SK-N-SH treated with all-trans-retinoic acid at 6 μM for 48 hours (cell line): ENCODE measurements at regions not wholly inside any gene's neighbourhood (a gene's known extent, or its start where the extent isn't known, plus 50 kb on each side); places are given as distances from the start of the nearest gene placed in this dataset.

Source experiments
- ATAC-seq: fragments of 200-7000 bp; cut with Tn5 transposase; 3 replicates; pipeline ENCODE4 v1.9.1; 2020; ENCODE audit warnings: mild to moderate bottlenecking, moderate library complexity
- ARNTL ChIP-seq: fragments of 450-650 bp; formaldehyde crosslinking; IDR thresholded peaks from 2 replicates; pipeline ENCODE4 v1.5.0; 2020; ENCODE audit warnings: low read depth, mild to moderate bottlenecking, moderate library complexity, borderline replicate concordance
- BACH2 ChIP-seq: fragments of 250-450 bp; sonication (Bioruptor Pico); IDR thresholded peaks from 2 replicates; pipeline ENCODE4 v1.9.0; 2021; ENCODE audit warnings: mild to moderate bottlenecking, borderline replicate concordance
- CSDC2 ChIP-seq: fragments of 250-450 bp; sonication (Bioruptor Pico); IDR thresholded peaks from 2 replicates; pipeline ENCODE4 v1.5.0; 2020; ENCODE audit warnings: mild to moderate bottlenecking, moderate library complexity
- CSRNP3 ChIP-seq: fragments of 250-450 bp; sonication (Bioruptor Pico); IDR thresholded peaks from 2 replicates; pipeline ENCODE4 v1.5.1; 2021; ENCODE audit warnings: mild to moderate bottlenecking, moderate library complexity
- ESRRG ChIP-seq: fragments of 250-450 bp; sonication (Bioruptor Pico); IDR thresholded peaks from 2 replicates; pipeline ENCODE4 v1.6.1; 2021; ENCODE audit warnings: mild to moderate bottlenecking
- GLIS3 ChIP-seq: fragments of 250-450 bp; sonication (Bioruptor Pico); IDR thresholded peaks from 2 replicates; pipeline ENCODE4 v1.5.0; 2020; ENCODE audit warnings: mild to moderate bottlenecking, moderate library complexity
- ISL1 ChIP-seq: fragments of 250-450 bp; sonication (Bioruptor Pico); IDR thresholded peaks from 2 replicates; pipeline ENCODE4 v2.1.2; 2022; ENCODE audit warnings: mild to moderate bottlenecking, moderate library complexity
- OSR1 ChIP-seq: fragments of 250-450 bp; sonication (Bioruptor Pico); IDR thresholded peaks from 2 replicates; pipeline ENCODE4 v1.8.0; 2022; ENCODE audit warnings: moderate library complexity, mild to moderate bottlenecking, inconsistent platforms
- PPARA ChIP-seq: fragments of 250-450 bp; sonication (Bioruptor Pico); IDR thresholded peaks from 2 replicates; pipeline ENCODE4 v1.5.0; 2020; ENCODE audit warnings: mild to moderate bottlenecking, borderline replicate concordance
- RARB ChIP-seq: fragments of 250-450 bp; sonication (Bioruptor Pico); IDR thresholded peaks from 2 replicates; pipeline ENCODE4 v1.8.0; 2021; ENCODE audit warnings: mild to moderate bottlenecking, moderate library complexity
- SNAI2 ChIP-seq: fragments of 250-450 bp; sonication (Bioruptor Pico); IDR thresholded peaks from 2 replicates; pipeline ENCODE4 v1.5.0; 2020; ENCODE audit warnings: mild to moderate bottlenecking, moderate library complexity
- TCF4 ChIP-seq: fragments of 250-450 bp; sonication (Bioruptor Pico); IDR thresholded peaks from 2 replicates; pipeline ENCODE4 v1.8.0; 2021; ENCODE audit warnings: mild to moderate bottlenecking, moderate library complexity, borderline replicate concordance
- TSHZ2 ChIP-seq: fragments of 250-450 bp; sonication (Bioruptor Pico); IDR thresholded peaks from 2 replicates; pipeline ENCODE4 v1.5.0; 2020; ENCODE audit warnings: mild to moderate bottlenecking, moderate library complexity
- ZC3H10 ChIP-seq: fragments of 250-450 bp; sonication (Bioruptor Pico); IDR thresholded peaks from 2 replicates; pipeline ENCODE4 v1.5.1; 2021; ENCODE audit warnings: mild to moderate bottlenecking, moderate library complexity
- ZFP3 ChIP-seq: fragments of 250-450 bp; sonication (Bioruptor Pico); IDR thresholded peaks from 2 replicates; pipeline ENCODE4 v1.5.0; 2020; ENCODE audit warnings: mild to moderate bottlenecking, moderate library complexity
- ZFP30 ChIP-seq: fragments of 450-650 bp; formaldehyde crosslinking; IDR thresholded peaks from 2 replicates; pipeline ENCODE4 v1.5.0; 2022; ENCODE audit warnings: mild to moderate bottlenecking, moderate library complexity
- ZNF565 ChIP-seq: fragments of 450-650 bp; formaldehyde crosslinking; conservative IDR thresholded peaks from 2 replicates; pipeline ENCODE4 v1.5.0; 2020; ENCODE audit warnings: low read depth, mild to moderate bottlenecking, moderate library complexity
- ZNF70 ChIP-seq: fragments of 450-650 bp; formaldehyde crosslinking; IDR thresholded peaks from 2 replicates; pipeline ENCODE4 v1.5.0; 2020; ENCODE audit warnings: mild to moderate bottlenecking, moderate library complexity
- ZNF8 ChIP-seq: fragments of 450-650 bp; formaldehyde crosslinking; IDR thresholded peaks from 2 replicates; pipeline ENCODE4 v1.5.0; 2020; ENCODE audit warnings: mild to moderate bottlenecking, moderate library complexity
- TF ChIP-seq, protein P1 (sequence below): fragments of 250-450 bp; sonication (Bioruptor Pico); IDR thresholded peaks from 2 replicates; pipeline ENCODE4 v1.8.0; 2020; ENCODE audit warnings: mild to moderate bottlenecking, moderate library complexity, borderline replicate concordance
- TF ChIP-seq, protein P2 (sequence below): fragments of 250-450 bp; sonication (Bioruptor Pico); IDR thresholded peaks from 2 replicates; pipeline ENCODE4 v1.8.0; 2021; ENCODE audit warnings: low read depth, mild to moderate bottlenecking, moderate library complexity, borderline replicate concordance
- TF ChIP-seq, protein P3 (sequence below): fragments of 250-450 bp; sonication (Bioruptor Pico); IDR thresholded peaks from 2 replicates; pipeline ENCODE4 v1.5.1; 2020; ENCODE audit warnings: low read depth, mild to moderate bottlenecking, moderate library complexity

- no peak for TF ChIP-seq TSHZ2
- no peak for TF ChIP-seq ESRRG (CRISPR knock-in tag)
- TF ChIP-seq, protein P1, sequence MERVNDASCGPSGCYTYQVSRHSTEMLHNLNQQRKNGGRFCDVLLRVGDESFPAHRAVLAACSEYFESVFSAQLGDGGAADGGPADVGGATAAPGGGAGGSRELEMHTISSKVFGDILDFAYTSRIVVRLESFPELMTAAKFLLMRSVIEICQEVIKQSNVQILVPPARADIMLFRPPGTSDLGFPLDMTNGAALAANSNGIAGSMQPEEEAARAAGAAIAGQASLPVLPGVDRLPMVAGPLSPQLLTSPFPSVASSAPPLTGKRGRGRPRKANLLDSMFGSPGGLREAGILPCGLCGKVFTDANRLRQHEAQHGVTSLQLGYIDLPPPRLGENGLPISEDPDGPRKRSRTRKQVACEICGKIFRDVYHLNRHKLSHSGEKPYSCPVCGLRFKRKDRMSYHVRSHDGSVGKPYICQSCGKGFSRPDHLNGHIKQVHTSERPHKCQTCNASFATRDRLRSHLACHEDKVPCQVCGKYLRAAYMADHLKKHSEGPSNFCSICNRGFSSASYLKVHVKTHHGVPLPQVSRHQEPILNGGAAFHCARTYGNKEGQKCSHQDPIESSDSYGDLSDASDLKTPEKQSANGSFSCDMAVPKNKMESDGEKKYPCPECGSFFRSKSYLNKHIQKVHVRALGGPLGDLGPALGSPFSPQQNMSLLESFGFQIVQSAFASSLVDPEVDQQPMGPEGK (CRISPR knock-in tag) = no peak
- TF ChIP-seq ZNF8 (CRISPR knock-in tag) = no peak
- TF ChIP-seq RARB (CRISPR knock-in tag) = no peak
- no peak for TF ChIP-seq ARNTL (CRISPR knock-in tag)
- TF ChIP-seq CSRNP3 (CRISPR knock-in tag) = no peak
- no peak for TF ChIP-seq ZFP30 (CRISPR knock-in tag)
- TF ChIP-seq CSDC2 (CRISPR knock-in tag) = no peak
- no peak for TF ChIP-seq BACH2 (CRISPR knock-in tag)
- TF ChIP-seq, protein P2, sequence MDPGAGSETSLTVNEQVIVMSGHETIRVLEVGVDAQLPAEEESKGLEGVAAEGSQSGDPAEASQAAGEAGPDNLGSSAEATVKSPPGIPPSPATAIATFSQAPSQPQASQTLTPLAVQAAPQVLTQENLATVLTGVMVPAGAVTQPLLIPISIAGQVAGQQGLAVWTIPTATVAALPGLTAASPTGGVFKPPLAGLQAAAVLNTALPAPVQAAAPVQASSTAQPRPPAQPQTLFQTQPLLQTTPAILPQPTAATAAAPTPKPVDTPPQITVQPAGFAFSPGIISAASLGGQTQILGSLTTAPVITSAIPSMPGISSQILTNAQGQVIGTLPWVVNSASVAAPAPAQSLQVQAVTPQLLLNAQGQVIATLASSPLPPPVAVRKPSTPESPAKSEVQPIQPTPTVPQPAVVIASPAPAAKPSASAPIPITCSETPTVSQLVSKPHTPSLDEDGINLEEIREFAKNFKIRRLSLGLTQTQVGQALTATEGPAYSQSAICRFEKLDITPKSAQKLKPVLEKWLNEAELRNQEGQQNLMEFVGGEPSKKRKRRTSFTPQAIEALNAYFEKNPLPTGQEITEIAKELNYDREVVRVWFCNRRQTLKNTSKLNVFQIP (CRISPR knock-in tag) = no peak
- no peak for TF ChIP-seq SNAI2 (CRISPR knock-in tag)
- no peak for TF ChIP-seq ZNF70
- no peak for TF ChIP-seq ZFP3
- TF ChIP-seq, protein P3, sequence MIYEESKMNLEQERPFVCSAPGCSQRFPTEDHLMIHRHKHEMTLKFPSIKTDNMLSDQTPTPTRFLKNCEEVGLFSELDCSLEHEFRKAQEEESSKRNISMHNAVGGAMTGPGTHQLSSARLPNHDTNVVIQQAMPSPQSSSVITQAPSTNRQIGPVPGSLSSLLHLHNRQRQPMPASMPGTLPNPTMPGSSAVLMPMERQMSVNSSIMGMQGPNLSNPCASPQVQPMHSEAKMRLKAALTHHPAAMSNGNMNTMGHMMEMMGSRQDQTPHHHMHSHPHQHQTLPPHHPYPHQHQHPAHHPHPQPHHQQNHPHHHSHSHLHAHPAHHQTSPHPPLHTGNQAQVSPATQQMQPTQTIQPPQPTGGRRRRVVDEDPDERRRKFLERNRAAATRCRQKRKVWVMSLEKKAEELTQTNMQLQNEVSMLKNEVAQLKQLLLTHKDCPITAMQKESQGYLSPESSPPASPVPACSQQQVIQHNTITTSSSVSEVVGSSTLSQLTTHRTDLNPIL (CRISPR knock-in tag) = no peak
- TF ChIP-seq ZNF565 (CRISPR knock-in tag) = no peak
These were observed 1033.4 kb downstream of the SORCS3 start for GRCh38 chr10:105674448-105674847.

GRCh38 chr10:105658696-105659095, 1017.6 kb downstream of the SORCS3 start:
- TF ChIP-seq GLIS3 (CRISPR knock-in tag) (no peak), TCF4 (CRISPR knock-in tag) (no peak), ZFP30 (CRISPR knock-in tag) (no peak), BACH2 (CRISPR knock-in tag) (no peak), OSR1 (no peak), ZNF8 (CRISPR knock-in tag) (no peak), PPARA (CRISPR knock-in tag) (no peak), ZFP3 (no peak), ZNF565 (CRISPR knock-in tag) (no peak)
- ATAC-seq = no peak

More at GRCh38 chr10:105674448-105674847, 1033.4 kb downstream of the SORCS3 start:
- ATAC-seq = no peak

GRCh38 chr10:105656856-105657255, 1015.8 kb downstream of the SORCS3 start:
- TF ChIP-seq, protein P2 (CRISPR knock-in tag) = no peak
- TF ChIP-seq ZNF8 (CRISPR knock-in tag) (no peak), GLIS3 (CRISPR knock-in tag) (no peak), ESRRG (CRISPR knock-in tag) (no peak), ISL1 (CRISPR knock-in tag) (no peak), RARB (CRISPR knock-in tag) (no peak), SNAI2 (CRISPR knock-in tag) (no peak), ZC3H10 (no peak), OSR1 (no peak)
- TF ChIP-seq, protein P3 (CRISPR knock-in tag) = no peak
- TF ChIP-seq, protein P1 (CRISPR knock-in tag) = no peak
- ATAC-seq = no peak
